Endothelial cell of umbilical vein (primary cell): ENCODE measurements at regions not wholly inside any gene's neighbourhood (a gene's known extent, or its start where the extent isn't known, plus 50 kb on each side); places are given as distances from the start of the nearest gene placed in this dataset.

ENCODE experiments used
- EZH2 ChIP-seq: IDR thresholded peaks from 2 replicates; pipeline ENCODE4 v1.6.1; 2012; ENCODE audit warnings: borderline replicate concordance, low read depth, mild to moderate bottlenecking, moderate library complexity, low read length, inconsistent platforms; ENCODE audit not compliant: severe bottlenecking
- FOS ChIP-seq: IDR thresholded peaks from 2 replicates; pipeline ENCODE4 v1.6.1; 2011; ENCODE audit warnings: mild to moderate bottlenecking, low read length, moderate library complexity, borderline replicate concordance; ENCODE audit not compliant: insufficient read depth
- GATA2 ChIP-seq: IDR thresholded peaks from 2 replicates; pipeline ENCODE4 v1.7.0; 2011; ENCODE audit warnings: low read depth, mild to moderate bottlenecking, moderate library complexity, mixed read lengths, low read length; ENCODE audit not compliant: insufficient read length, insufficient read depth
- JUN ChIP-seq: IDR thresholded peaks from 2 replicates; pipeline ENCODE4 v1.6.1; 2011; ENCODE audit warnings: borderline replicate concordance, low read depth; ENCODE audit not compliant: insufficient read length, insufficient read depth
- MYC ChIP-seq: IDR thresholded peaks from one replicate; pipeline ENCODE4 v1.6.1; 2011; ENCODE audit warnings: mild to moderate bottlenecking, low read depth, low read length
- POLR2A ChIP-seq: IDR thresholded peaks from 2 replicates; pipeline ENCODE4 v1.6.1; 2012; ENCODE audit warnings: low read depth, mild to moderate bottlenecking, control low read depth, low read length
- POLR2AphosphoS5 ChIP-seq: IDR thresholded peaks from 2 replicates; pipeline ENCODE4 v1.6.1; 2012; ENCODE audit warnings: low read depth, mild to moderate bottlenecking, control low read depth, low read length, moderate library complexity; ENCODE audit not compliant: insufficient read depth
- TF ChIP-seq, protein P1 (sequence below), 2 donors: IDR thresholded peaks; 1 replicate in 1 of 2; 2 replicates in 1 of 2; pipeline ENCODE4 v1.5.1; 2011; ENCODE audit warnings: low read length in 2 of 2, mild to moderate bottlenecking in 2 of 2, moderate library complexity in 2 of 2, control low read depth in 1 of 2, inconsistent platforms in 1 of 2, low read depth in 1 of 2; ENCODE audit not compliant: insufficient read depth in 1 of 2; ENCODE audit errors: extremely low read depth in 1 of 2

DNA sequence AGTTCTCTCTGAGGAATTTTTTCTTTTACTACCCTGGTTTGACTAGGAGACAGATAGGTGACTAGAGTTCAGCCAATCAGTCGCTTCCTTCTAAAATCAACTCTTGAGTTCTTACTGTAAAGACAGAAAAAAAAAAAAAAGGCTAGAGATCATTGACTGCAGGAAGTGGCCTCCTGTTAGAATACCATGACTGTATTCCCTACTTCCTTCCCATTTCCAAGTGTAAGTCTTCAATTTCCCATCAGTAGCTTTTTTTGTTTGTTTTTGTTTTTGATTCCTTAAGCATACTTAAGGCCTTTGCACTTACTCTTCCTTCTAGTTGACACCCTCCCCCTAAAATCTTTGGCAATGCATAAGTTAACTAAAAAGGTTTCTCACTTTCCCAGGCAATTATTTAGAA lies 154.3 kb downstream of the HMHB1 start:
- TF ChIP-seq, protein P1, sequence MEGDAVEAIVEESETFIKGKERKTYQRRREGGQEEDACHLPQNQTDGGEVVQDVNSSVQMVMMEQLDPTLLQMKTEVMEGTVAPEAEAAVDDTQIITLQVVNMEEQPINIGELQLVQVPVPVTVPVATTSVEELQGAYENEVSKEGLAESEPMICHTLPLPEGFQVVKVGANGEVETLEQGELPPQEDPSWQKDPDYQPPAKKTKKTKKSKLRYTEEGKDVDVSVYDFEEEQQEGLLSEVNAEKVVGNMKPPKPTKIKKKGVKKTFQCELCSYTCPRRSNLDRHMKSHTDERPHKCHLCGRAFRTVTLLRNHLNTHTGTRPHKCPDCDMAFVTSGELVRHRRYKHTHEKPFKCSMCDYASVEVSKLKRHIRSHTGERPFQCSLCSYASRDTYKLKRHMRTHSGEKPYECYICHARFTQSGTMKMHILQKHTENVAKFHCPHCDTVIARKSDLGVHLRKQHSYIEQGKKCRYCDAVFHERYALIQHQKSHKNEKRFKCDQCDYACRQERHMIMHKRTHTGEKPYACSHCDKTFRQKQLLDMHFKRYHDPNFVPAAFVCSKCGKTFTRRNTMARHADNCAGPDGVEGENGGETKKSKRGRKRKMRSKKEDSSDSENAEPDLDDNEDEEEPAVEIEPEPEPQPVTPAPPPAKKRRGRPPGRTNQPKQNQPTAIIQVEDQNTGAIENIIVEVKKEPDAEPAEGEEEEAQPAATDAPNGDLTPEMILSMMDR (IDR thresholded peaks at IDR 0.05; ENCODE audit: extremely low read depth in 1 of 2, insufficient read depth in 1 of 2, low read depth in 1 of 2, low read length in 2 of 2), result no peak
- TF ChIP-seq POLR2A, result peak; percentile 35
- TF ChIP-seq MYC, result no peak
- TF ChIP-seq EZH2, result no peak
- TF ChIP-seq POLR2AphosphoS5, result peak; percentile 45
- TF ChIP-seq JUN, result no peak
- no peak for TF ChIP-seq GATA2
- peak; percentile 67 for TF ChIP-seq FOS
